GM19240 (cell line): ENCODE measurements at regions not wholly inside any gene's neighbourhood (a gene's known extent, or its start where the extent isn't known, plus 50 kb on each side); places are given as distances from the start of the nearest gene placed in this dataset.

Experiments
- DNase-seq: peaks from one replicate; pipeline ENCODE4 v3.0.0; 2011; ENCODE audit warnings: low spot score; ENCODE audit not compliant: insufficient read length

- no peak for DNase-seq
These were observed 190.1 kb downstream of the HAUS1 start for GRCh38 chr18:46294318-46294717.

GRCh38 chr18:46294751-46295150, 190.6 kb downstream of the HAUS1 start:
- no peak for DNase-seq

GRCh38 chr18:46295416-46295815, 191.2 kb downstream of the HAUS1 start:
- no peak for DNase-seq

GRCh38 chr18:46296656-46297055, 192.5 kb downstream of the HAUS1 start:
- no peak for DNase-seq

- DNase-seq, result no peak
These were observed 192.9 kb downstream of the HAUS1 start for GRCh38 chr18:46297124-46297523.

- DNase-seq, result no peak
These were observed 193.4 kb downstream of the HAUS1 start for GRCh38 chr18:46297621-46298020.

GRCh38 chr18:46298511-46298910, 194.3 kb downstream of the HAUS1 start:
- DNase-seq, result no peak

- no peak for DNase-seq
These were observed 195.4 kb downstream of the HAUS1 start for GRCh38 chr18:46299465-46300008.

GRCh38 chr18:46301081-46301480, 196.9 kb downstream of the HAUS1 start:
- DNase-seq, result no peak

GRCh38 chr18:46301571-46301970, 197.4 kb downstream of the HAUS1 start:
- no peak for DNase-seq

- no peak for DNase-seq
These were observed 198.6 kb downstream of the HAUS1 start for GRCh38 chr18:46302528-46303485.

GRCh38 chr18:46310258-46310657, 206.1 kb downstream of the HAUS1 start:
- DNase-seq, result no peak

- DNase-seq, result no peak
These were observed 206.6 kb downstream of the HAUS1 start for GRCh38 chr18:46310675-46311345.

- no peak for DNase-seq
These were observed 207.3 kb downstream of the HAUS1 start for GRCh38 chr18:46311491-46311890.

GRCh38 chr18:46312221-46312620, 208.0 kb downstream of the HAUS1 start:
- no peak for DNase-seq

- DNase-seq, result no peak
These were observed 209.3 kb downstream of the HAUS1 start for GRCh38 chr18:46313521-46313920.

- DNase-seq, result no peak
These were observed 209.8 kb downstream of the HAUS1 start for GRCh38 chr18:46314011-46314410.

- no peak for DNase-seq
These were observed 211.0 kb downstream of the HAUS1 start for GRCh38 chr18:46315161-46315560.

- DNase-seq, result no peak
These were observed 214.2 kb downstream of the HAUS1 start for GRCh38 chr18:46318356-46318755.

- no peak for DNase-seq
These were observed 215.6 kb downstream of the HAUS1 start for GRCh38 chr18:46319783-46320182.

GRCh38 chr18:46320297-46320696, 216.1 kb downstream of the HAUS1 start:
- no peak for DNase-seq
